Mammary epithelial cell (primary cell): ENCODE measurements at regions not wholly inside any gene's neighbourhood (a gene's known extent, or its start where the extent isn't known, plus 50 kb on each side); places are given as distances from the start of the nearest gene placed in this dataset.

Experiments used
- CTCF ChIP-seq, 2 donors: IDR thresholded peaks in 1 of 2; conservative IDR thresholded peaks in 1 of 2; 2 replicates each; pipeline ENCODE4 v1.5.1; 2011 to 2012; ENCODE audit warnings: inconsistent platforms in 2 of 2, low read length in 2 of 2, mild to moderate bottlenecking in 2 of 2, control low read depth in 1 of 2, low read depth in 1 of 2; ENCODE audit not compliant: insufficient read depth in 1 of 2; ENCODE audit errors: extremely low read depth in 1 of 2
- EZH2 ChIP-seq: IDR thresholded peaks from 2 replicates; pipeline ENCODE4 v1.6.1; 2012; ENCODE audit warnings: low read length, inconsistent platforms, borderline replicate concordance

- TF ChIP-seq CTCF (conservative IDR thresholded peaks at IDR 0.05 in 1 of 2, IDR thresholded peaks at IDR 0.05 in 1 of 2; ENCODE audit: extremely low read depth in 1 of 2, insufficient read depth in 1 of 2, low read depth in 1 of 2, low read length in 2 of 2): no peak
- TF ChIP-seq EZH2: no peak
Measured at GRCh38 chrX:108892501-108892900, 156.1 kb upstream of the IRS4 start.
